NCI-H526 treated with DMSO at 0.1 percent for 48 hours (cell line): ENCODE measurements at regions not wholly inside any gene's neighbourhood (a gene's known extent, or its start where the extent isn't known, plus 50 kb on each side); places are given as distances from the start of the nearest gene placed in this dataset.
A peak's percentile ranks its signal among the peaks of the same experiment; 100 is the strongest.

Source experiments
- DNase-seq: peaks from one replicate; lab custom pipeline; 2025; lab: John Stamatoyannopoulos, UW

DNA sequence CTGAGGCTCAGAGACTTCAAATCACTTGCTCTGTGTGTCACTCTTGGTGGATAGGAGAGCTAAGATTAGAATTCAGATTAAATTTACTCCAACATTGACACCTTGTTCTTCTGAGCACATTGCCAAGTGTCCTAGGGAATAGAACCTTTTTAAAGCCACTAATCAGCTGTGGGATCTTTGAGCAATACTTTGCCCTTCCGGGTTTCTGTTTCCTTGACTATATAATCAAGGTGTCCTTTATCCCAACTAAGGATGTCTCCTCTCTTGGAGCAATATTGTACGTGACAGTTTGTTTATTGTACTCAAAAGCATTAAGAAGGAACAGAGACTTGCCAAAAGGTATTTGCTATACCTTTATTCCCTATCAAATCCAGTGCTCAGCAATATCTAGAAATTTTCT, 170.9 kb upstream of the CADPS start:
- no peak for DNase-seq

DNA sequence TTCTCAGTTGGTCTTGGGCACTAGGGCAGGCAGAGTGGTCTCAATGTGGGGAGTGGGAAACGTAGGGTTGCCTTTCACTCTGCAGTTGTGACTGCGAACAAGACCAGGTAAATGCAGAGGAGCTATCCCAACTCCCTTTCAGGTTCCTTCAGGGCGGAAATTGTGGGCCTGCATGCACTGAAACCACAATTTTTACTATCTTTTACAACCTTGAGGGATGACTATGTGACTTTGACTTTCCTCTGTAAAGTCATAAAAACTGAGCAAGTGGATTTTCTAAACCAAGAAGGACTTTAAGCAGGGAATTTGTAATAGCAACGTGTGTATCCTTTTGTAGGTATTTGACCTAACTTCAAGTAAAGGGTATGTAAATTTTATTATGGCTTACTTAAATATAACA, 171.4 kb upstream of the CADPS start:
- DNase-seq = no peak

DNA sequence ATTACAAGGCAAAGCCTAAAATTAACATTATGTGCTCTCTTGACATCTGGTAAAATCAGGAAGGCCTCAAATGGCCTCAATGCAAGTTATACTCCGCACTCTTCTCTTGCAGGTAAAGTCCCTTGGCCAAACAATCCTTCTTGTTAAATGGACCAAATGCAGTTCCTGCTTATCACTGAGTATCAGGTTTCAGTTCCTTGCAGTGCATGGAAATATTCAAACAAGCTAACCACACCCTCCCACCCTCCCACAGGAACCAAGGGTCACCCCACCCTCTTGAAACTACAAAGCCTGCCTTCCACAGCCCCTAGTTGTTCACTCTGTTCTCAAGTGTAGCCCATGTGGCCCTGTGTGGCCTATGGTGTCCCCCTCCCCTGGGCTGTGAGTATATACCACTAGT, 171.9 kb upstream of the CADPS start:
- DNase-seq = peak; percentile 76

DNA sequence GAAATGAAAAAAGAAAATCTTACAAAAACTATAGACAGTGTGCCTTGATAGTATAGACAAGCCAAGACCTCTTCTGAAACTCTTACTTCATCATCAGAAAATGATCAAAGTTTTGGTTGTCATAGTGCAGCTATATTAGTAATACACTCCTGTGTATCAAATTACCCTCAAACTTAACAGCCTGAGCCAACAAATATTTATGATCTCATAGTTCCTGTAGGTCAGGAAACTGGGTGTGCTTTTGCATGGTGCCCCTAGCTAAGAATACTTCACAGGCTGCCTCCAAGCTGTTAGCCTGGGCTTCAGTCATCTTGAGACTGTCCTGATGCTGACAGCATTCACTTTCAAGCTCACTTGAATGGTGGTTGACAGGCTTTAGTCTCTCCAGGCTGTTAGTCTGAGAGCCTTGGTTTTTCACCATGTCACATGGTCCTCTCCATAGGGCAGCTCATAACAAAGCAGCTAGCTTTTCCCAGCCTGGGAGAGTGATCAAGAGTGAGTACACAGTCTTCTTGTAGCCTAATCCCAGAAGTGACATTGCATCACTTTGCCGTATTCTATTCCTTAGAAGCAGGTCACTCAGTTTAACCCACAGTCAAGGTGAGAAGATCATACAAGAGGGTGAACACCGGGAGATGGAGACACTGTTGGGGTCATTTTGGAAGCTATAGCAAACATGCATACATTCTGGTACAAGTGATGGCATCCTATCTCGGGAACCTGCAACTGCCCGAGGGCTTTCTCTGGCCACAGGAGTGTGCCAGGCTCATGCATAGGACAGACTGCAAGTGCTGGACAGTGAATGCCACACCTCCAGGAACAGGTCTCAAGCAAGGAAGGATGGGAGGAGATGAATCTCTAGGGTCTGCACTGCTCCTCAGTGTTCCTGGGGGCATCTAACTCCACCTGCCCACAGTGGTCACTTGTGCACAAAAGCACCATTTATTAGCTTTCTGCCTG, 173.4 kb upstream of the CADPS start:
- DNase-seq = no peak

DNA sequence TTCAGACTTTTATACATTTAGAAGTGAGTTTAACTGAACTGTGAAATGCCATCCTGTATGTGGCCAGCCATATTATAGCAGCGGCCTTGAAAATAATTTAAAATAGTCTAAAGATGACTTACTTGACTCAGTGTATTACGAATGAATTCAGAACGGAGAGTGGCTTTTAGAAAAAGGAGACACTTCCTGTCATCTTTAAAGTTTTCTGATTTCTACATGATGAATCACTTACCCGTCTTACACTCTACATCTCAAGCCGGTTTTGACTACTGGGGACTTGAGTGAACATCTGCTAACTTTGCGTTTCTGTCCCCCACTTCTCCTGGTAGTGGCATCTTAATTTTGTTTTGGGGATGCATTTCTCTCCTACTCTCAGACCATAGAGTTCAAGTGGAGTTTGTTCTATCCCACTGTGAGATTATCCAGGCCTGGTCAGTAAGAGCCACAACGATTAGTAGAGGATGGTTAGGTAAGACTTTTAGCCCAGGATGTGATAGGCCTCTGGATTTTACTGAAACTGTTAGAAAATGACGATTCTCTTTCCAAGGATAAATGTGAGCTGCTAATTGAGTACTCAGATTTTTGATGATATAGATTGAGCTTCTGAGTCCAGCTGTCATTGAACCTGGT, 175.4 kb upstream of the CADPS start:
- DNase-seq = no peak

DNA sequence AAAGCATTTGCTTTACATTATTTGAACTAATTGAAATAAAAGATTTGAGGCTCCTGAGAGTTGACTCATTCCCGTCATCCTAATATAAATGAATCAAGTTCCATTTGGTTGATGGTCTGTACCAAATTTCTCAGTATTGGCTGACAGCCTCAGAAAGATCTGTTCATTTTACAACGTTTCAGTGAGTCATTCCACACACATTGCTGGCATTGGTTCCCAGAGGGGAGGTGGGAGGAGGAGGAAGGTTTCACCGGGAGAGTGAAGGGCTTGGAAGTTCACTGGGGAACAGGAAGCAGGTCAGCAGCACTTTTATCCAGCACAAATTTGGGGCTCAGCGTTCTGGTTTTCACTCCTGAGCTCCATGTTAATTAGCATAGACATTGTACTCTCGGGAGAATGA, 176.7 kb upstream of the CADPS start:
- no peak for DNase-seq

DNA sequence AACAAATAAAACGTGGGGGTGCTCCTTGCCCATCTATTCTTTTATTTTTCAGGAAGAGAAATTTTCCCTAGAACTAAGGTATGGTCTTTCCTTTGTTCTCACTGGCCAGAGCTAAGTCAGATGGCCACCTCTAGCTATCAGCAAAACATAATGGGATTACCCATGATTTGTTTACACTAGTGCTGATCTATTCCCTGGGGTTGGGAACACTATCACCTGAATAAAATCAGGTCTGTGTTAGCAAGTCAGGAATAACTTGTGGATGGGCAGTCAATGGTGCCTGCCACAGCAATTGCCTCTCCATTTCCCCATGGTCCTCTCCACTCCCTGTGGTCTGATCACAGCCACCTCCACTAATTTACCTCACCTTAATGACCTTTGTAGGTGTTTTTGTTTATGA, 181.7 kb upstream of the CADPS start:
- no peak for DNase-seq

DNA sequence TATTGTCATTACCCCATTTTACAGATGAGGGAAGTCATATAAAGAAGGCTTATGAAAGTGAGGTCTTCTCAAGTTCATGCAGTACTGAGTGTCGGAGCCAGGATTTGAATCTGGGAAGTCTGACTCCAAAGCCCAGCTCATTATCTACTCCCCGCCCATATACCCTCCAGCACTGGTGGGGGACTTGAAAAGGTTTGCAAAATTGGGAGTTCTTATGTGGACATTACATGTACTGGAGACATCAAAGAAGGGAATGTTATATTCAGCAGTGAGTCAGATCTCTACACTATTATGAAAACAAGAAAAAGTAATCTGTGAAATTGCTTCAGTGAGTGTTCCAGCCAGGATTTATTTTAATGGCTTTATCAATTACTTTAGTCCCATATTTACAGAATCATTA, 185.2 kb upstream of the CADPS start:
- DNase-seq = no peak

DNA sequence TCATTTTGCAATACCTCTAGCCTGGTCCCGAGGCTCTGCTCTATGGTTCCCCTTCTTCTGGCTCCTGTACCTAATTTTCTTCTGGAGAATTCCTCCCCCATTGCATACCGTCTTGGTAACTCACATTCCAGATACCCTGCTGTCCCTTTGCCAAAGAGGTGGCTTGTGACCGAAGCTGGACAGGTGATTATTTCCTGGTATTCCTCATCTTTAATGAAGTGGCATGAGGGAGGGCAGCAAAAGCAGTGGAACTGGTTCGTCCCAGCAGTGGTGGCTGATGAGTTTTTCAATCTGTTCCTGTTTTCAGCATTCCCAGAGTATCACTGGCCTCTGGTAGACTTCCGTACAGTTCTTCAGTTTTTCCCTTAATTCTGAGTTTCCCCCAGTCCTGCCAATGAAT, 186.2 kb upstream of the CADPS start:
- no peak for DNase-seq

DNA sequence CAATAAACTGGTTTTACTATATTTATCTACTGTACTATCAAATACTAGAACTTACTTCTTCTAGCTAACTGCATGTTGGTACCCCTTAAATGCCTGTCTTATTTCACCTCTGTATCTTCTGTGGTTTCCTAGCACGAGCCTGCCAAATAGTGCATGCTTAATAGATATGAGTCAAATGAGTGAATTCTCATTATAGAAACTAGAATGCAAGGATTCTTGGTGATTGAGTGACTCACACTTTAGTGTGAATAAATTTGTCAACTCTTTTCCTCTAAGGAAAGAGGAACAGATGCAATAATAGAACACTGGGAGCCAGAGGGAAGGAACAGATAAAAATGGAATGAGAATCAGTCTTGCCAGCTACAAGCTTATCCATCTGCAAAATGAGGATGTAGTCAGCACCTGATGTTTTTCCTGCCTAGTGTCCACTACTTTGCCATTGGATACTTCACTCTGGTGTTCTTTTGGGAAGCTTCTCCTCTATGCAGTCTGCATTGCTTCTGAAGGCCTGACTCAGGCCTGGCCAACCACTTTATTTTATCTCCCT, 189.1 kb upstream of the CADPS start:
- DNase-seq = no peak

DNA sequence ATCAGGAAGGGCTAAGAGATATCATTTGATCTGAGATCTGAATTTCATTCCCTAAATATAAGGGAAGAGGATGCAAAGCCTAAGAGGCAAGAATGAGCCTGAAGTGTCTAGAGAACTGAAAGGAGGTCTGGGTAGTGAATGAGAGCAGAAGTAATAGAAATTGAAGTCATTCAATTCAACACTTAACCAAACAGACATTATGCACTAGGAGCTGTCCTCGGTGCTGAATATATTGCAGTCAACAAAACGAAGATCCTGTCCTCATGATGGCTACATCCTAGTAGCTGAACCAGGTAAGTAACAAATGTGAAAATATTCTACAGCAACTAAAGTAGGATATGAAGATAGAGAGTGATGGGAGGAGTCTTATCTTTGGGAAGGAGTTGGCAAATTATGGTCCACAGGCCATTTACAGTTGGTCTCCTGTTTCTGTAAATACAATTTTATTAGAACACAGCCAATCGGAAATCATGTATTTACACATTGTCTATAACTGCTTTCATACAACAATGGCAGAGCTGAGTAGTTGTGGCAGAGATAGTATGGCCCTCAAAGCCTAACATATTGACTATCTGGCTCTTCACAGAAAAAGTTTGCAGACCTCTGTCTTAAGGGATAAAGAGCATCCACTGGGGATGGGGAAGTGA, 192.9 kb upstream of the CADPS start:
- DNase-seq = no peak

DNA sequence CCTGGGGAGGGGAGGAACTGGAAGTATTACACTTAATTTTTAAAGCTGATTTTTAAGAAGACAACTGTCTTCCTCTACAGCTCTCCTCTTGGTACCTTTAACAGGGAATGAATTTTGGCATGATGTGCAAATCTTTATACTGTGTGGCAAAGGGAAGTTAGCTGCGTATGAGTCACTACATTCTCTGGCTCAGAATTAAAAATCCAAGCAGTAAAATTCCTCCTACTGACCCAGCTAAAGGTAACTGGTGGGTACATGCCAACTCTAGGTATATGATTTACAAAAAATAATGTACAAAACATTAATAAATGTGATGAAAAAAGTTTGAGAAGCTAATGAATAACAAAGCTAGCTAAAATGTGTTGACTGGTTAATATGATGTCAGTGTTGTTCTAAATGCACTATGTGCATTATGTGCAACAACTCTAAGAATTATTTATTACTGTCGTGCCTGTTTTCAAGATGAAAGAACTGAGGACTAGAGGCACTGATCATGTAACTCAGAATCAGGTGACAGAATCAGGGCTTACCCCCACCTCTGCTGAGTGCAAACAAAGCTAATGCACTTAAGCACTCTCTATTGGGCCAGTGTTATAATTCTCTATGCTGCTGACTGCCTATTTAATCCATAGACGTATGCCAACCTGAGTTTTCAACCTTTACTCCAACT, 194.7 kb upstream of the CADPS start:
- no peak for DNase-seq

DNA sequence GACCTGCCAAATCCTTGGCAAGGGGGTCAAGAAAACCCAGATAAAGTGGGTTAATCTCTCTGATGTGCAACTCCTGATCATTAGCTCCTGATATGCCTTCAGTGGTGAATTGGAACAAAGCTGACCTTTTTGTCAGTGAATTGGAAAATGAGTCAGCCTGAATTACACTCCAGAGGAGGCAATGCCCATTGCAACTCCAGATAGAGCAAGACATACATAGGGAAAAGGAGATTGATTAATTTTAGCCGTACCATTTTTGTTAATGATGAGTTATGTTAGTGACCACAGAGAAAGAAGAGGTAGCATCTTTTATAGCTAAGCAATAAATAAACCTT, 195.2 kb upstream of the CADPS start:
- DNase-seq = no peak

DNA sequence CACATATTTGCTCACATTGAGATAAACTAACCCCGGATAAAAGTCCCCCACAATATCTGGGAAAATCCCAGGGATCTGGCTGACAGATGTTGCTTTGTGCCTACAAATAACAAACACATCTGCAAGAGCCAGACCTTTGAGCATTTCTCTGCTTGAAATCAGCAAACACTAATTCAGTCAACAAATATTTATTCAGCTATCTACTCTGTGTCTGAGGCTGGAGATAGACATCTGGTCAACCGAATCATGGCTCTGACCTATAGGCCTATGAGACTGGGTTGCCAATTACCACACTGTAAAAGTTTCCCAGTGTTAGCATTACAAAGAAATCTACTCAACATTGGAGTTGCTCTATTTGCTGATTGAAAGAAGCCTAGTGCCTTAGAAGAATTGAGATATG, 201.1 kb upstream of the CADPS start:
- no peak for DNase-seq

DNA sequence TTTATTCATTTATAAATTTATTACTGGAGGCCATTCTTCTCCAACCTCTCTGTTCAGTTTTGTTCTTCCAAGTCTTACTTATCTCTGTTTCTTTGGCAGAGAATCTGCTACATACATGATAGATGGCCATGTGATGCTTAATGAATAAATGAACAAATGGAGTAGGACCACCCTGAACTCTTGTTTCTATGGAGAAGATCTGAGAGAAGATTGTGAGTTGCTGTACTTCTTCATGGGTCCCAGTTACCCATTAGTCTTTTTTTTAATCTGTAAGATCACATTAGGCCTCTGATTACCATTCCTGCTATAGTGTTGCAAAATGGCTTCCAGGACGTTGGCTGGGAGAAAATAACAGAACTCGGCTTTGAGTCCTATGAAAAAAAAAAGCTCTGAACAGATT, 191.9 kb upstream of the SYNPR start:
- DNase-seq = no peak

DNA sequence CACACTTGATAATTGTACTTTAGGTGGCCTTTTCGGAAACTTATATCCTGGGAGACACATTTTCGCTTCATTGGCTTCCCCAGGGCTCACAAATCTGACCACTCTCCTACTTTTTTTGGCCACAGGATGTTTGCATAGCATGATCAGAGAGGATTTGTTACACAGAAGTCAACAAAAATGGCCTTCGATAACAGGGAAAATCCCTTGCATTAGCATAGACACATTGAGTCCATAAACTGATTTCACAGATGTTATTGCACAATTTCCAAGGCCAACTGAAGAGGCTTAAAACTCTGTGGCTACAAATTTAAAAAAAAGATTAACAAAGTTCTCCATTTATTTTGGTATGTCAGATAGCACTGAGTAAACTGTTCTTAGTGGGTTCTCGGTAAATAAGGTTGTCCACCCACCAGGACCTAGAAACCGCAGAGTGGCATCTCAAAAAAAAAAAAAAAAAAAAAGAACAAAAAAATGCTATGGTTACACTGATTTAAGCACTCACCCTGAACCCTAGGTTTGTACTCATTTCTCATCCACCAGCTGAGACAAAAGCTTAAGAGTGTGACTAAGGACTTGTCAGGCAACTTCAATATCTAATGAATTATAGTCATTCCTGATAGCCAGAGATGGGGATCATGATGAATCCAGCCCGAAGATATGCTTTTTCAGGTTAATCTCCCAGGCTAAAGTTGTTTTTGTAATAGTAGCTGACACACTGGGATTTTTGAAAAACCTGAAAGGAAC, 188.9 kb upstream of the SYNPR start:
- DNase-seq = no peak

DNA sequence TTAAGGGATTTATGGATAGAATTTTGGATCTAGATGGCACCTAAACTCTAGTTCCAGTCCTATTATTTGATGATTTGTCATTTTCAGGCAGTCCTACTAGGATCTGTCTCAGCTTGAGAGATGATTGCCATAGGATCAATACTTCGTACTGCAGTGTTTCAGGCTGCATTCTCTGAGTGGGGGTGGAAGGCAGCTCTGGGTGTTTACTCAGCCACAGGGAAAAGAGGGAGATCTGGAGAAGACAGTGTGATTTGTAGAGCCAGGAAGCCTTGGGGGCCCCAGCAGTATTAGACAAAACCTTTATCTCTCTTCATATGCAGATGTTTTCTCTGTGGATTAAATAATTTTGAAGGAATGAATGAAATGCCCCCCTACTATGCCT, 188.4 kb upstream of the SYNPR start:
- DNase-seq = no peak

DNA sequence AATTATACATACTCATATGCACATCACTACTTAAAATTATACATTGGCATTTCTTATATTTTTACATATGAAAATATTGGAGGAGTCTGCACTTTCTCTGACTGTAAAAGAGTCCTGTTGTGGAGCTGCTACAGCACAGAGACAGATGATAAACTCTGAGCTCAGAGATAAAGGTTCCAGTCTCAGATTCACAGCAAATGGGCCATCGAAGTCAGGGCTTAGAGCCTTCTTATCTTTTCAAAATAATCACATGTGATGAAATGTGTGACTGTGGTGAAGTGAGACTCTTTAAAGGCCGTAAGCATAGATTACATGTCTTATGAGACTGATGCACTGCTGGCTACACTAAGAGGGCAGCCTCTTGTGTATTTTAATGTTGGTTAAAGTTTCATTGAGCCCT, 187.5 kb upstream of the SYNPR start:
- DNase-seq = no peak

DNA sequence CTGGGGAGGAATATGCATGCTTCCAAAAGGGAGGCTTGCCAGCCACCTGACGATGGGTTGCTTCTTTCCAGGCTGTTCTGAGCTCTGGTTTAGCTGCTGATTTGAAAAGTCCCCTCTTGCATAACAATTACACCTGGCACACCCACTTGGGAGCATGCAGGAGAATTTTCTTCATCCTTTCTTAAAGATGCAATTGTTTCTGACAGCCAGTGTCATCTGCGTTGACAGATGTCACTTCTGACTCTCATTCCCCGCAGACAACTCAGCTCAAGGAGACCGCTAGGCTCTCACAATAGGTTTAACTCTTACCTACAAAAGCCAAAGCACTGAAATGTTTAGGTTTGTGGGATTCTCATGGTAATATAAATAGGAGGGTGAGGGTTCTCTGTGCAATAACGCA, 185.6 kb upstream of the SYNPR start:
- DNase-seq = no peak

DNA sequence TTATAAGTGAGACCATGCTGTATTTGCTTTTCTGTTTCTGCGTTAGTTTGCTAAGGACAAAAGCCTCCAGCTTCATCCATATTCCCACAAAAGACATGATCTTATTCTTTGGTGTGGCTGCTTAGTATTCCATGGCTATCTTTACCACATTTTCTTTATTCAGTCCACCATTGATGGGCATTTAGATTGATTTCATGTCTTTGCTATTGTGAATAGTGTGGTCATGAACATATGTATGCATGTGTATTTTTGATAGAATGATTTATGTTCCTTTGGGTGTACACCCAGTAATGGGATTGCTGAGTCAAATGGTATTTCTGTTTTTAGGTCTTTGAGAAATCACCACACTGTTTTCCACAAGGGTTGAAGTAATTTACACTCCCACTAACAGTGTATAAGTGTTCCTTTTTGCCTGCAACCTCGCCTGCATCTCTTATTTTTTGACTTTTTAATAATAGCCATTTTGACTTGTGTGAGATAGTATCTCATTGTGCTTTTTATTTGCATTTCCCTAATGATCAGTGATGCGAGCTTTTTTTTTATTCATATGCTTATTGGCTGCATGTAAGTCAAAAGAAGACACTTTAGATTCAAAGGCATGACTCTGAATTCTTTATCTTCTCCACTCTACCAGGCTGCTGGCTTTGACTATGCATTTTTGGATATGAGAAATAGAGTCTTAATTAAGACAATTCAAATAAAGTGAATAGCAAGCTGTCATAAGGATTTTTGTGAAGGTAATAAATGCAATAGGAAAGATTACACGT, 183.3 kb upstream of the SYNPR start:
- no peak for DNase-seq
